ENCODE measurements at regions not wholly inside any gene's neighbourhood (a gene's known extent, or its start where the extent isn't known, plus 50 kb on each side); places are given as distances from the start of the nearest gene placed in this dataset.

DNA sequence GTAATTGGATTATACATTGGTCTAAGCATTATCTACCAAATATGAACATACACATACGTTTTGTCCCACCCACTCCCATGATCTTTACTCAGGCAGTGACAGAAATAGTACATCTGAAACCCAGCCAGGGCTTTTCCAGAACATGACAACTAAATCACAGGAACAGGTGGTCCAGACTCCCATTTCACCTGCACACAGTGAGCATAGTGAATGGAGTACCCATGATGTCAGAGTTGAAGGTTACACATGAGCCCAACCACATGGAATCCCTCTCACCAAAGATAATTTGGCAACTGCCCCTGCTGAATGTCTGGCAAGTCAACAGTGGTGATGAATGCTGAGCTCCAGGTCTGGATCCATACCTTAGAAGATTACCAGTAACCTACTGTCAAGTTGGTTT is 411.9 kb upstream of the LUZP2 start:
- no peaks in the 10 kb centered on the region for H3K27me3 Mint-ChIP-seq (ENCODE audit: insufficient read depth, unreplicated experiment)
- DNase-seq = no peak
- TF ChIP-seq, protein P1, sequence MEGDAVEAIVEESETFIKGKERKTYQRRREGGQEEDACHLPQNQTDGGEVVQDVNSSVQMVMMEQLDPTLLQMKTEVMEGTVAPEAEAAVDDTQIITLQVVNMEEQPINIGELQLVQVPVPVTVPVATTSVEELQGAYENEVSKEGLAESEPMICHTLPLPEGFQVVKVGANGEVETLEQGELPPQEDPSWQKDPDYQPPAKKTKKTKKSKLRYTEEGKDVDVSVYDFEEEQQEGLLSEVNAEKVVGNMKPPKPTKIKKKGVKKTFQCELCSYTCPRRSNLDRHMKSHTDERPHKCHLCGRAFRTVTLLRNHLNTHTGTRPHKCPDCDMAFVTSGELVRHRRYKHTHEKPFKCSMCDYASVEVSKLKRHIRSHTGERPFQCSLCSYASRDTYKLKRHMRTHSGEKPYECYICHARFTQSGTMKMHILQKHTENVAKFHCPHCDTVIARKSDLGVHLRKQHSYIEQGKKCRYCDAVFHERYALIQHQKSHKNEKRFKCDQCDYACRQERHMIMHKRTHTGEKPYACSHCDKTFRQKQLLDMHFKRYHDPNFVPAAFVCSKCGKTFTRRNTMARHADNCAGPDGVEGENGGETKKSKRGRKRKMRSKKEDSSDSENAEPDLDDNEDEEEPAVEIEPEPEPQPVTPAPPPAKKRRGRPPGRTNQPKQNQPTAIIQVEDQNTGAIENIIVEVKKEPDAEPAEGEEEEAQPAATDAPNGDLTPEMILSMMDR (IDR thresholded peaks at IDR 0.05; ENCODE audit: insufficient read depth in 1 of 2, low read depth in 1 of 2, low read length in 1 of 2, severe bottlenecking in 1 of 2, unreplicated experiment in 1 of 2) = no peak
- no peak overlapping the region for H3K4me3 ChIP-seq (ENCODE audit: low read depth, low read length)
- no peaks in the 10 kb centered on the region for H3K9me3 ChIP-seq
- intact Hi-C loops (cut with micrococcal nuclease; ENCODE audit: unreplicated experiment) = no loop called here
- no peaks in the 10 kb centered on the region for H3K36me3 ChIP-seq (ENCODE audit: control insufficient read depth, insufficient read depth, low read length)
- H3K27me3 ChIP-seq (replicated peaks; ENCODE audit: control insufficient read depth, insufficient read depth, low read length) = no peaks in the 10 kb centered on the region
- no peaks in the 10 kb centered on the region for H3K36me3 Mint-ChIP-seq (ENCODE audit: insufficient read depth, unreplicated experiment)
- ChIA-PET CTCF (no interaction called here), POLR2A (no interaction called here)
- no peaks in the 10 kb centered on the region for H3K4me1 Mint-ChIP-seq (ENCODE audit: low read depth, unreplicated experiment)
- no peaks in the 10 kb centered on the region for H3K9me3 Mint-ChIP-seq (ENCODE audit: unreplicated experiment)
- no peak overlapping the region for H3K27ac Mint-ChIP-seq (ENCODE audit: unreplicated experiment)
- no TSS peak for BruUV-seq (replicated peaks)
- H3K4me3 Mint-ChIP-seq (ENCODE audit: unreplicated experiment) = no peak overlapping the region
- no peaks in the 10 kb centered on the region for H3K4me1 ChIP-seq

GRCh38 chr11:24086921-24087320 is 409.9 kb upstream of the LUZP2 start:
- no peak overlapping the region for H3K4me3 ChIP-seq (ENCODE audit: low read depth, low read length)
- no peak for DNase-seq
- Mint-ChIP-seq H3K9me3 (ENCODE audit: unreplicated experiment) (no peaks in the 10 kb centered on the region), H3K36me3 (ENCODE audit: insufficient read depth, unreplicated experiment) (no peaks in the 10 kb centered on the region), H3K4me3 (ENCODE audit: unreplicated experiment) (no peak overlapping the region), H3K27ac (ENCODE audit: unreplicated experiment) (no peak overlapping the region), H3K4me1 (ENCODE audit: low read depth, unreplicated experiment) (no peaks in the 10 kb centered on the region), H3K27me3 (ENCODE audit: insufficient read depth, unreplicated experiment) (no peaks in the 10 kb centered on the region)
- H3K9me3 ChIP-seq = no peaks in the 10 kb centered on the region
- H3K36me3 ChIP-seq (ENCODE audit: control insufficient read depth, insufficient read depth, low read length) = no peaks in the 10 kb centered on the region
- H3K4me1 ChIP-seq = no peaks in the 10 kb centered on the region
- CTCF ChIA-PET = no interaction called here
- H3K27me3 ChIP-seq (replicated peaks; ENCODE audit: control insufficient read depth, insufficient read depth, low read length) = no peaks in the 10 kb centered on the region
- POLR2A ChIA-PET = no interaction called here
- TF ChIP-seq, protein P1 (IDR thresholded peaks at IDR 0.05; ENCODE audit: insufficient read depth in 1 of 2, low read depth in 1 of 2, low read length in 1 of 2, severe bottlenecking in 1 of 2, unreplicated experiment in 1 of 2) = no peak
- intact Hi-C loops (cut with micrococcal nuclease; ENCODE audit: unreplicated experiment) = no loop called here
- no TSS peak for BruUV-seq (replicated peaks)

DNA sequence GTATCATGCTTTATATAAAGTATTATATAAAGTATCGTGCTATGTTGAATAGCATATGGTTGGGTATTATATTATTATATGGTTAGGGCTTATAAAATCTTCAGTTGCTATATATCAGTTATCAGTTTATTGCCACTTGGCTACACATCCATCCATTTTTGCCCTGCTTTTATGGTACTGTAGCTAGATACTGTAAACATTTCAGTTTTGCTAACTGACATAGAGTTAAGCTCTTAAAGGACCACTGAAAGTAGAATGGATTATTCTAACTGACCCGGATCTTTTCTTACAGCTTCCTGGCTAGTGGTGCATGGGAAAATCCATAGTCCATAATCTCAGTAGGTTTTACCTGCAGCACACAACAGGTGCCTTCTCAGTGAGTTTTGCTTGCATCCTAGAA is 405.3 kb upstream of the LUZP2 start:
- Histone ChIP-seq H3K4me3 (ENCODE audit: low read depth, low read length) (no peak overlapping the region), H3K27me3 (replicated peaks; ENCODE audit: control insufficient read depth, insufficient read depth, low read length) (no peaks in the 10 kb centered on the region), H3K36me3 (ENCODE audit: control insufficient read depth, insufficient read depth, low read length) (no peaks in the 10 kb centered on the region), H3K4me1 (no peaks in the 10 kb centered on the region), H3K9me3 (no peaks in the 10 kb centered on the region)
- CTCF ChIA-PET = no interaction called here
- Mint-ChIP-seq H3K36me3 (ENCODE audit: insufficient read depth, unreplicated experiment) (no peaks in the 10 kb centered on the region), H3K9me3 (ENCODE audit: unreplicated experiment) (no peaks in the 10 kb centered on the region), H3K27me3 (ENCODE audit: insufficient read depth, unreplicated experiment) (no peaks in the 10 kb centered on the region), H3K4me1 (ENCODE audit: low read depth, unreplicated experiment) (no peaks in the 10 kb centered on the region), H3K27ac (ENCODE audit: unreplicated experiment) (no peak overlapping the region), H3K4me3 (ENCODE audit: unreplicated experiment) (no peak overlapping the region)
- TF ChIP-seq, protein P1 (IDR thresholded peaks at IDR 0.05; ENCODE audit: insufficient read depth in 1 of 2, low read depth in 1 of 2, low read length in 1 of 2, severe bottlenecking in 1 of 2, unreplicated experiment in 1 of 2) = no peak
- intact Hi-C loops (cut with micrococcal nuclease; ENCODE audit: unreplicated experiment) = loop anchor here (5.0 kb wide), 1 partner anchor 119 kb away; no protein-coding TSS in a partner anchor
- POLR2A ChIA-PET = no interaction called here
- DNase-seq = no peak
- no TSS peak for BruUV-seq (replicated peaks)
